Right atrium auricular region (tissue), 2 donors: ENCODE measurements at regions not wholly inside any gene's neighbourhood (a gene's known extent, or its start where the extent isn't known, plus 50 kb on each side); places are given as distances from the start of the nearest gene placed in this dataset.

Experiments used
- DNase-seq: peaks from one replicate; pipeline ENCODE4 v3.0.0-alpha.2; 2019; ENCODE audit warnings: low spot score
- H3K27ac ChIP-seq, 2 donors: fragments of 200-600 bp; sonication (generic); 1 replicate in 1 of 2; 2 replicates in 1 of 2; pipeline ENCODE4 v1.5.1; 2016 to 2019
- H3K27me3 ChIP-seq, 2 donors: fragments of 200-600 bp; sonication (generic); one replicate each; pipeline versions ENCODE4 v1.5.1 to v1.6.0; 2017 to 2019
- H3K36me3 ChIP-seq: fragments of 200-600 bp; sonication (generic); one replicate; pipeline ENCODE4 v1.5.1; 2016
- H3K4me1 ChIP-seq, 2 donors: fragments of 200-600 bp; sonication (generic); one replicate each; pipeline versions ENCODE4 v1.5.1 to v1.6.0; 2017 to 2019
- H3K4me3 ChIP-seq, 2 donors: fragments of 200-600 bp; sonication (generic); 1 replicate in 1 of 2; 2 replicates in 1 of 2; pipeline ENCODE4 v1.5.1; 2017 to 2019; ENCODE audit warnings: mild to moderate bottlenecking in 1 of 2, moderate library complexity in 1 of 2
- H3K9me3 ChIP-seq, 2 donors: fragments of 200-600 bp; sonication (generic); one replicate each; pipeline ENCODE4 v1.5.1; 2019
- TF ChIP-seq, protein P1 (sequence below), 2 donors: fragments of 200-600 bp; sonication (generic); IDR thresholded peaks; one replicate each; pipeline ENCODE4 v1.5.1; 2019; ENCODE audit warnings: antibody characterized with exemption in 2 of 2

DNA sequence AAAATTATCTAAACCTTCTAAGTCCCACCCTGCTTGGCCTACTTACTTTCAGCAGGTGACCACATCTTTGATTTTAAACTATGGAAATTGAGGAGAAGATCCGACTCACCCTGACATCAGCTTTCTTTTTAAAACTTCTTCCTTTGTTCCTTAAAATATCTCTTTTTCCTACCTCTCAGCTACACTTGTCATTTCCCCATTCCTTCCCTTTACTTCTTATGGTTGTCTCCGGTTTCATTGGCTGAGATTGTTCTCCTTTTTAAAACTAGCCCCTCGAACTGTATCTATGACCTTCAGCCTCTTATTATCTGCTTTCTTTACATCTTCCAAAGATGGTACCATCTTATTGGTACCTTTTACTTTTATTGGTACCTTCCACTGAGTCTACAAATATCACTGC is 87.8 kb upstream of the NRIP1 start:
- H3K9me3 ChIP-seq: peaks cover 0 to 9% of the 10 kb centered on the region in 2 donors
- H3K36me3 ChIP-seq: no peaks in the 10 kb centered on the region
- H3K4me1 ChIP-seq: no peaks in the 10 kb centered on the region
- TF ChIP-seq, protein P1, sequence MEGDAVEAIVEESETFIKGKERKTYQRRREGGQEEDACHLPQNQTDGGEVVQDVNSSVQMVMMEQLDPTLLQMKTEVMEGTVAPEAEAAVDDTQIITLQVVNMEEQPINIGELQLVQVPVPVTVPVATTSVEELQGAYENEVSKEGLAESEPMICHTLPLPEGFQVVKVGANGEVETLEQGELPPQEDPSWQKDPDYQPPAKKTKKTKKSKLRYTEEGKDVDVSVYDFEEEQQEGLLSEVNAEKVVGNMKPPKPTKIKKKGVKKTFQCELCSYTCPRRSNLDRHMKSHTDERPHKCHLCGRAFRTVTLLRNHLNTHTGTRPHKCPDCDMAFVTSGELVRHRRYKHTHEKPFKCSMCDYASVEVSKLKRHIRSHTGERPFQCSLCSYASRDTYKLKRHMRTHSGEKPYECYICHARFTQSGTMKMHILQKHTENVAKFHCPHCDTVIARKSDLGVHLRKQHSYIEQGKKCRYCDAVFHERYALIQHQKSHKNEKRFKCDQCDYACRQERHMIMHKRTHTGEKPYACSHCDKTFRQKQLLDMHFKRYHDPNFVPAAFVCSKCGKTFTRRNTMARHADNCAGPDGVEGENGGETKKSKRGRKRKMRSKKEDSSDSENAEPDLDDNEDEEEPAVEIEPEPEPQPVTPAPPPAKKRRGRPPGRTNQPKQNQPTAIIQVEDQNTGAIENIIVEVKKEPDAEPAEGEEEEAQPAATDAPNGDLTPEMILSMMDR (IDR thresholded peaks at IDR 0.05): no peak
- no peak for DNase-seq
- no peak overlapping the region for H3K27ac ChIP-seq
- H3K27me3 ChIP-seq: no peaks in the 10 kb centered on the region
- H3K4me3 ChIP-seq: no peak overlapping the region

DNA sequence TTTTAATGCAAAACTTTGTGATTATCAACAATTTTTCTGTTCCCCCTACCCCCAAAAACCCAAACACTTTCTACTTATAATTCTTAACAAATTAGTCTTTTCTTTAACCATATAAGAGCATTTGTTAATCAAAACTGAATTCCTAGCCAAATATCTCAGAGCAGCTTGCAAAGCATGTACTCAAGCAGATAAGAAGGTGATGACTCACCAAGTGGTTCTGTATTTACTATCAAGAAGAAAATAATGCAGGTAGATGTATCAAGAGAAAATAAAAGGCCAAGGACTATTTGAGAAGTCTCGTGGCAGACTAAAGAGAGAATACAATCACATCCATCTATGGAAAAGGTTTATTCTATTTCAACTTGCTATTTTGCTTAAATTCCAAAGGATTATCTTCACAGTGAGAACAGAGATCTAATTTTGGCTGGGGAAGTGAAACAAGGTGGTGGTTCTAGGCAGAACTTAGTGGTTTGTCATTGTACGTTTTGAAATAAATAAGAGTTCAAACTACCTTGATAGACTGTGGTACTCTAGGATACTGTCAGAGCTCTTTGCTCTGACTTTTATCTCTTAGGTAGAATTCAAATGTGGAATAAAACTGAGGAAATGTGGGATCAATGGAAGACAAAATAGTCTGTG is 94.7 kb upstream of the NRIP1 start:
- H3K27ac ChIP-seq: no peak overlapping the region
- H3K9me3 ChIP-seq: peaks cover 0 to 9% of the 10 kb centered on the region in 2 donors
- H3K4me1 ChIP-seq: no peaks in the 10 kb centered on the region
- TF ChIP-seq, protein P1 (IDR thresholded peaks at IDR 0.05): no peak
- no peaks in the 10 kb centered on the region for H3K27me3 ChIP-seq
- H3K36me3 ChIP-seq: no peaks in the 10 kb centered on the region
- H3K4me3 ChIP-seq: no peak overlapping the region
- DNase-seq: no peak

DNA sequence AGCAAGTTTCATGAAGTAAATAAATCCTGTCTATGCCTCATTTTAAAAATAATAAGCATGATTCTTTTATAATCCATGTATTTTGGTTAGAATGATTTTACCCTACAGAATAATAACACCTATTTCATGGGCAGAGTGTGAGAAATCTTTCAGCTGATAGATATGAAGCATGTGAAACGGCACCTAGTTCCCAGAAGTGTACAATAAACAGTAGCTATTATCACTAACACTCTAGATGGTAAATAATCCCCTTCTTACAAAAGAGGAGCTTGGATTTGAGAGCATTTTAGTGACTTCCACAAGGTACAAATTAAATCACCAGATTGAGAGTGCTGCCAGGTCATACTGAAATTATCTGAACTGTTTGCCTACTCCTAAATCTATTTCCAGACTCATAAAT is 95.3 kb upstream of the NRIP1 start:
- Histone ChIP-seq H3K27me3 (no peaks in the 10 kb centered on the region), H3K9me3 (peaks cover 0 to 9% of the 10 kb centered on the region in 2 donors), H3K4me3 (no peak overlapping the region), H3K27ac (no peak overlapping the region), H3K4me1 (no peaks in the 10 kb centered on the region), H3K36me3 (no peaks in the 10 kb centered on the region)
- TF ChIP-seq, protein P1 (IDR thresholded peaks at IDR 0.05): no peak
- no peak for DNase-seq

DNA sequence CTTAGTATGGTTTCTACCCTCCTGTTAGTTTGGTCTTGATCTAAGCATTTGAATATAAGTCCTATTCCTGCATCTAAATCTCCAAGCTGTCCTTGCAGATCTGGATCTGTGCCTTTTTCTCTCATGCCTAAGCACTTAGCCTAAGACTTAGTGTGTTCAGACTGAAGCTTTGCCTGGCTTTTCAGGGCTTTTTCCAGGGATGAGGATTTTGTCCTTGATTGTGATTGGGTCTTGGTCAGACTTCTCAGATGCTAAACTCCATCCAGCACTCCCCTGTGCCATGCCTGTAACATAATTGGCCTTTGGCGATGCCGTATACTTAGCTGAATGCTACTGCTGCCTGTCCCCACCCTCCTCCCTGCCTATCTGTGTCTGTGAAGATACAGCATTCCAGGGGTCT is 98.1 kb upstream of the NRIP1 start:
- H3K9me3 ChIP-seq: no peaks in the 10 kb centered on the region
- no peak overlapping the region for H3K4me3 ChIP-seq
- H3K36me3 ChIP-seq: no peaks in the 10 kb centered on the region
- TF ChIP-seq, protein P1 (IDR thresholded peaks at IDR 0.05): no peak
- H3K27me3 ChIP-seq: no peaks in the 10 kb centered on the region
- no peaks in the 10 kb centered on the region for H3K4me1 ChIP-seq
- no peak for DNase-seq
- H3K27ac ChIP-seq: no peak overlapping the region

DNA sequence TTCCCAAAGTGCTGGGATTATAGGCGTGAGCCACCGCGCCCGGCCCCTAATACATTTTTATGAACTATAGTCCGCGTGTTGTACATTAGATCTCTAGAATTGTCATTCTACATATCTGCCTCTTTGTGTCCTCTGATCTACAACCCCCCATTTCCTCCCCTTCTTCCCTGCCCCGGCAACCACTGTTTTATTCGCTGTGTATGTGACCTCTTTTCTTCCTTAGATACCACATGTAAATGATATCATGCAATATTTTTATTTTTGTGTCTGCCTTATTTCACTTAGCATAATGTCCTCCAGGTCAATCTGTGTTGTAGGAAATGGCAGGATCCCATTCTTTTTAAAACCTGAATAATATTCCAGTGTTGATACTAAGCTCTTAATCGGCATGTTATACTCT is 99.5 kb upstream of the NRIP1 start:
- TF ChIP-seq, protein P1 (IDR thresholded peaks at IDR 0.05): no peak
- DNase-seq: no peak
- H3K27me3 ChIP-seq: no peaks in the 10 kb centered on the region
- H3K36me3 ChIP-seq: no peaks in the 10 kb centered on the region
- H3K4me3 ChIP-seq: no peak overlapping the region
- H3K4me1 ChIP-seq: no peaks in the 10 kb centered on the region
- no peaks in the 10 kb centered on the region for H3K9me3 ChIP-seq
- no peak overlapping the region for H3K27ac ChIP-seq

DNA sequence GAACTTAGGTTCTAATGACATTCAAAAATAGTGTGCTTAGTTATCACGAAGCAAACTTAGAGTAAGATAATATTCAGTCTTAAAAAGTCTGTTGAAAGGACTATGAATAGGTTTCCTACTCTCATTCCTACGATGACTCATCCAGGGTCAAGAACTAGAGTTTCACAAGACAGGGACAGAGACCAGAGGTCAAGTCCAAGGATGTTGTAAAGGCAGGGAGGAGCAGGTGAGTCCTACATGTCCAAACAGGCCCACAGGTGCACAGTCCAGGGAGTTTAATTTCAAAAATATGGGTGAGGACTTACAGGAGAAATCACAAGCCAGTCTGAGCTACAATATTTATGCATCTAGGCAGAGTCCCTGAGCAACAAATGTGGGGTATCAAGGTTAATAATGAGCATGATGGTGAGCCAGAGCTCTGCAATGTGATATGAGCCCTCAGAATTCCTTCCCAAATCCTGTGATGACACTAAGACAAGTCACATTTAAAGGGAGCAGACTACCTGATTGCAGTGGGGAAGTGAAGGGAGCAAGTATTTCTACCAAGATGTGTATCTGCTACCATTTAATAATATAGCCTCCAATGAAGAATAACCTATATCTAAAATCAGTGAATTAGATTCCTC is 100.0 kb upstream of the NRIP1 start:
- TF ChIP-seq, protein P1 (IDR thresholded peaks at IDR 0.05): no peak
- Histone ChIP-seq H3K4me3 (no peak overlapping the region), H3K9me3 (no peaks in the 10 kb centered on the region), H3K27ac (no peak overlapping the region), H3K27me3 (no peaks in the 10 kb centered on the region), H3K36me3 (no peaks in the 10 kb centered on the region), H3K4me1 (no peaks in the 10 kb centered on the region)
- DNase-seq: no peak
